RWPE2 (cell line): ENCODE measurements at regions not wholly inside any gene's neighbourhood (a gene's known extent, or its start where the extent isn't known, plus 50 kb on each side); places are given as distances from the start of the nearest gene placed in this dataset.

Experiments used
- ATAC-seq: fragments of 200-7000 bp; cut with Tn5 transposase; 3 replicates; pipeline ENCODE4 v1.9.1; 2021; ENCODE audit warnings: low read depth
- DNase-seq: peaks from one replicate; pipeline ENCODE4 v3.0.0-alpha.2; 2020; ENCODE audit warnings: low spot score
- H3K27ac ChIP-seq: fragments of 450-650 bp; 2 replicates; pipeline ENCODE4 v1.5.1; 2017; ENCODE audit warnings: mild to moderate bottlenecking; ENCODE audit not compliant: poor library complexity, severe bottlenecking
- H3K27me3 ChIP-seq: fragments of 250-450 bp; sonication (Bioruptor Pico); 2 replicates; pipeline ENCODE4 v1.5.1; 2021; ENCODE audit warnings: mild to moderate bottlenecking, moderate library complexity; ENCODE audit not compliant: insufficient read depth, poor library complexity, severe bottlenecking
- H3K36me3 ChIP-seq: fragments of 250-450 bp; sonication (Bioruptor Pico); 2 replicates; pipeline ENCODE4 v1.5.1; 2020; ENCODE audit warnings: low read depth, mild to moderate bottlenecking, moderate library complexity
- H3K4me1 ChIP-seq: fragments of 250-450 bp; sonication (Bioruptor Pico); 2 replicates; pipeline ENCODE4 v1.5.1; 2021; ENCODE audit warnings: mild to moderate bottlenecking, moderate library complexity; ENCODE audit not compliant: insufficient read depth, poor library complexity, severe bottlenecking
- H3K4me3 ChIP-seq: fragments of 250-450 bp; sonication (Bioruptor Pico); 2 replicates; pipeline ENCODE4 v1.5.1; 2021; ENCODE audit warnings: mild to moderate bottlenecking, moderate library complexity; ENCODE audit not compliant: severe bottlenecking
- H3K9me3 ChIP-seq: fragments of 250-450 bp; sonication (Bioruptor Pico); 2 replicates; pipeline ENCODE4 v1.5.1; 2021; ENCODE audit warnings: mild to moderate bottlenecking, moderate library complexity; ENCODE audit not compliant: severe bottlenecking
- CTCF ChIP-seq: fragments of 450-650 bp; IDR thresholded peaks from one replicate; pipeline ENCODE4 v1.5.1; 2017; ENCODE audit warnings: mild to moderate bottlenecking, moderate library complexity; ENCODE audit not compliant: poor library complexity, severe bottlenecking

DNA sequence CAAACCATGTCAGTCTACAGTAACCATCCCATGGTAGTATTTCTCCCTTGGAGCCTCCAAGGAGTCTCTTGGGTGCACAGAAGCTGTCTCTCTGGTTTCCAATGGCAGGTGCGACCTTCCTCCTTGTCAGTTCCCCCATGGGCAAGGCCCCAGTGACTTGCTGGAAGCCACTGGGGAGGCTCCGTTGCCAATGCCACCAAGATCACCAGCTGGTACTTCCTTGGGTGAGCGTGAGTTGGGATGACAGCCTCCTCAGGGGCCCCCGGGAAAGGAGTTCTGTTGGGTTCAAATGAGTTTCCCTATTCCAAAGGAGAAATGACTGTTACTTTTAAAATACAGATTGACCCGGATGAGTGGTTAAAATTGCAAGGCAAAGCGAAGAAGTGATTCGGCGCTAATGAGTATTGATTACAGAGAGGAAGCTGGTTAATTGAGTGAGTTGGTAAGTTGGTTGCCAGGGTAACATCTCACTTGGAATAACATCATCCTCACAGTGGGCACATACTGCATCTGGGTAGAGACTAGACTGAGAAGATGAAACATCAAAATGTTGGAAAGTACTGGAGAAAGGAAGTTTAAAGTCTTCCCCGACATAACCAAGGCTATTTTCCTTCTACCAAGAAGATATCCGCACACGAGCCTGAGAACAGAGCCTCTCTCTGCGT, 53.0 kb upstream of the LAPTM5 start:
- no peaks in the 10 kb centered on the region for H3K36me3 ChIP-seq
- no peak for TF ChIP-seq CTCF
- ATAC-seq (no peak), DNase-seq (no peak)
- H3K27ac ChIP-seq, result peak overlapping the region; percentile 32
- H3K4me1 ChIP-seq, result peaks cover 15% of the 10 kb centered on the region
- H3K4me3 ChIP-seq, result no peak overlapping the region
- no peaks in the 10 kb centered on the region for H3K9me3 ChIP-seq
- H3K27me3 ChIP-seq, result no peaks in the 10 kb centered on the region

GRCh38 chr1:30809514-30810263, 52.1 kb upstream of the LAPTM5 start:
- Histone ChIP-seq H3K9me3 (no peaks in the 10 kb centered on the region), H3K27ac (peak overlapping the region; percentile 32), H3K4me1 (peaks cover 15% of the 10 kb centered on the region), H3K27me3 (no peaks in the 10 kb centered on the region), H3K4me3 (no peak overlapping the region), H3K36me3 (no peaks in the 10 kb centered on the region)
- no peak for DNase-seq
- TF ChIP-seq CTCF, result no peak
- ATAC-seq, result peak; percentile 95

GRCh38 chr1:30808067-30808662, 50.6 kb upstream of the LAPTM5 start:
- no peak for DNase-seq
- no peak overlapping the region for H3K4me3 ChIP-seq
- no peaks in the 10 kb centered on the region for H3K9me3 ChIP-seq
- no peak for ATAC-seq
- peaks cover 15% of the 10 kb centered on the region for H3K4me1 ChIP-seq
- H3K36me3 ChIP-seq, result no peaks in the 10 kb centered on the region
- H3K27me3 ChIP-seq, result no peaks in the 10 kb centered on the region
- TF ChIP-seq CTCF, result no peak
- H3K27ac ChIP-seq, result no peak overlapping the region

DNA sequence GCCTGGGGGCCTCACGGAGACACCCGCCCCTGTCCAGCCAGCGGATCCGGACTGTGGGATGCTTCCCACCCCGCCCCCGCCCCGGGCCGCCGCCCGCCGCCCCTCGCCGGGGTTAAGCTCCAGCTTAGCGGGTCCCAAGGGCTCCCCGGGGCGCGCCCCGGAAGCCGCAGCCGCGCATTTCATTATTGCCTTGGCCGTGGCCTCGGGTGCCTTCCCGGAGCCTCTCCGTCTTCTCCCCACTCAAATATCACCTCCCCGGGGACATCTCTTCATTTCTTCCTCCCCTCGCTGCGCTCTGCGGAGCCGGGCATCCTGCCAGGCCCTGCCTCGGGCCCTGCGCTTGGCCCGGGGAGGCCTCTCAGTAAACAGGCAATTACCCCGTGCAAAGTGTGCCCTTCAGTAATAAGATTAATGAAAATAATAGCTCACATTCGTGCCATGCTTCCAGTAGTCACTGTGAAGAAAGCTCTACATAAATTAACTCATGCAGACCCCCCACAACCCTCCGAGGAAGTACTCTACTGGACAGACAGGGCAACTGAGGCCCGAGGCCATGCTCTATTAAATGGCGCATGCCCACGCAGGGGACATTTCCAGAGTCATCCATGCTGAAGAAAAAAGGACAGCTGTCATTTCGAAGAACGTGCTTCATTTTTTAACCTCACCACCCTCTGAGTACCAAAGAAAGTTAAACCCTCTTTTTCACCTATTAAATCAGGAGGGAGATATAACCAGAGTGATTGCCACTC, 49.9 kb upstream of the LAPTM5 start:
- Histone ChIP-seq H3K36me3 (no peaks in the 10 kb centered on the region), H3K4me1 (peaks cover 15% of the 10 kb centered on the region), H3K4me3 (no peak overlapping the region), H3K27me3 (no peaks in the 10 kb centered on the region), H3K27ac (no peak overlapping the region), H3K9me3 (no peaks in the 10 kb centered on the region)
- no peak for TF ChIP-seq CTCF
- DNase-seq (no peak), ATAC-seq (no peak)
